Endothelial cell of umbilical vein (primary cell): ENCODE measurements at regions not wholly inside any gene's neighbourhood (a gene's known extent, or its start where the extent isn't known, plus 50 kb on each side); places are given as distances from the start of the nearest gene placed in this dataset.
"Not testable (repeated sequence)": the region's sequence is repeated elsewhere in the genome, so short reads cannot be mapped to it uniquely, and the experiment has no call there.

Source experiments
- BruUV-seq: library from RNA; stranded (reverse); fragments of 400-500 nt; replicated peaks from 2 replicates; lab custom pipeline; 2021; lab: Mats Ljungman, UMichigan
- CTCF ChIA-PET: fragments of 300-600, 350-600 bp; sonication (Branson Sonifier 250); formaldehyde crosslinking; loops from one replicate; lab custom pipeline; 2021; ENCODE audit warnings: antibody characterized with exemption, inconsistent platforms; lab: Charles Lee
- POLR2A ChIA-PET: fragments of 300-600, 350-600 bp; sonication (Branson Sonifier 250); formaldehyde crosslinking; loops from one replicate; lab custom pipeline; 2021; ENCODE audit warnings: antibody characterized with exemption, inconsistent platforms; lab: Charles Lee
- DNase-seq: peaks from one replicate; pipeline ENCODE4 v3.0.0-alpha.2; 2011; ENCODE audit warnings: low read depth, low spot score
- FAIRE-seq: peaks from 2 replicates; lab custom pipeline; 2011; peaks lifted over from hg19 to GRCh38; lab: Jason Lieb, UNC
- H2AFZ ChIP-seq: 2 replicates; pipeline ENCODE4 v1.6.0; 2012; ENCODE audit warnings: low read depth, low read length, control low read depth, inconsistent platforms
- H3K27ac ChIP-seq: 2 replicates; pipeline ENCODE4 v1.5.1; 2011; ENCODE audit warnings: low read depth, mild to moderate bottlenecking, control low read depth, low read length, moderate library complexity; ENCODE audit not compliant: insufficient read depth
- H3K27me3 ChIP-seq, 2 experiments: 2 replicates each; pipeline versions ENCODE4 v1.6.0 to v1.6.1; 2011; ENCODE audit warnings: low read length in 2 of 2, mixed read lengths in 1 of 2; ENCODE audit not compliant: control insufficient read depth in 2 of 2, insufficient read depth in 2 of 2
- H3K36me3 ChIP-seq, 2 experiments: 2 replicates in 1 of 2; 3 replicates in 1 of 2; pipeline ENCODE4 v1.5.1; 2011; ENCODE audit warnings: low read length in 2 of 2, mild to moderate bottlenecking in 1 of 2, moderate library complexity in 1 of 2; ENCODE audit not compliant: control insufficient read depth in 2 of 2, insufficient read depth in 2 of 2; ENCODE audit errors: extremely low read depth in 1 of 2
- H3K4me1 ChIP-seq: 3 replicates; pipeline ENCODE4 v1.5.1; 2011; ENCODE audit warnings: mild to moderate bottlenecking, low read length; ENCODE audit not compliant: control insufficient read depth, insufficient read depth; ENCODE audit errors: extremely low read depth
- H3K4me2 ChIP-seq: 2 replicates; pipeline ENCODE4 v1.6.1; 2011; ENCODE audit warnings: low read length, control low read depth, mixed read lengths; ENCODE audit not compliant: insufficient read depth
- H3K4me3 ChIP-seq, 3 experiments: fragments of 200-600 bp in 1 of 3; sonication (generic), shearing (Covaris generic) in 1 of 3; replicated peaks in 1 of 3; 2 replicates each; pipeline ENCODE4 v1.5.1; 2011 to 2016; ENCODE audit warnings: control low read depth in 3 of 3, low read length in 3 of 3, mild to moderate bottlenecking in 2 of 3, inconsistent platforms in 1 of 3, low read depth in 1 of 3, moderate library complexity in 1 of 3; ENCODE audit not compliant: insufficient read depth in 1 of 3
- H3K79me2 ChIP-seq: 2 replicates; pipeline ENCODE4 v1.6.0; 2012; ENCODE audit warnings: low read length, inconsistent platforms; ENCODE audit not compliant: control insufficient read depth, insufficient read depth
- H3K9ac ChIP-seq: replicated peaks from 2 replicates; pipeline ENCODE3; 2011; ENCODE audit warnings: low read length, control low read depth; ENCODE audit not compliant: insufficient read depth; ENCODE audit errors: extremely low read depth
- H3K9me1 ChIP-seq: replicated peaks from 3 replicates; pipeline ENCODE4 v1.6.0; 2011; ENCODE audit warnings: mild to moderate bottlenecking, low read length; ENCODE audit not compliant: control insufficient read depth, insufficient read depth; ENCODE audit errors: extremely low read depth
- H3K9me3 ChIP-seq: replicated peaks from 2 replicates; pipeline ENCODE4 v1.5.1; 2012; ENCODE audit warnings: low read length, inconsistent platforms; ENCODE audit not compliant: control insufficient read depth, insufficient read depth
- H4K20me1 ChIP-seq: replicated peaks from 2 replicates; pipeline ENCODE3; 2011; ENCODE audit warnings: mild to moderate bottlenecking, low read length; ENCODE audit not compliant: control insufficient read depth, insufficient read depth; ENCODE audit errors: extremely low read depth
- dilution Hi-C: fragments of 300-500 bp; cut with MboI; formaldehyde crosslinking; loops from one replicate; pipeline ENCODE4 v1.15.0; 2019; ENCODE audit warnings: low sequenced_read_pairs; ENCODE audit not compliant: extremely low pct_ligation_motif_present
- intact Hi-C: fragments of 100-400 bp; cut with micrococcal nuclease; formaldehyde crosslinking; loops from one replicate; pipeline ENCODE4 v1.10.0; 2022

GRCh38 chr11:3476084-3476936 lies 97.4 kb upstream of the ZNF195 start:
- H4K20me1 ChIP-seq, H3K9me3 ChIP-seq, H3K4me3 ChIP-seq, H3K4me1 ChIP-seq, H3K27me3 ChIP-seq, dilution Hi-C loops, H3K9me1 ChIP-seq, DNase-seq, FAIRE-seq, BruUV-seq, H3K27ac ChIP-seq, H3K36me3 ChIP-seq, H3K79me2 ChIP-seq, POLR2A ChIA-PET, H3K9ac ChIP-seq, intact Hi-C loops, H2AFZ ChIP-seq, H3K4me2 ChIP-seq: not testable (repeated sequence)
- CTCF ChIA-PET = interaction anchor here (1.2 to 1.6 kb wide), 2 partner anchors 105 to 134 kb away, joined by 3 to 4 read pairs; no protein-coding TSS in a partner anchor

GRCh38 chr11:3468963-3469362 lies 90.0 kb upstream of the ZNF195 start:
- H3K36me3 ChIP-seq, H3K4me3 ChIP-seq, dilution Hi-C loops, BruUV-seq, H3K4me2 ChIP-seq, H3K27ac ChIP-seq, H3K4me1 ChIP-seq, POLR2A ChIA-PET, H2AFZ ChIP-seq, intact Hi-C loops, H4K20me1 ChIP-seq, H3K9ac ChIP-seq, H3K9me3 ChIP-seq, H3K79me2 ChIP-seq, H3K27me3 ChIP-seq, CTCF ChIA-PET, H3K9me1 ChIP-seq, DNase-seq, FAIRE-seq: not testable (repeated sequence)

GRCh38 chr11:3467599-3467998 lies 88.7 kb upstream of the ZNF195 start:
- DNase-seq, H4K20me1 ChIP-seq, H3K9me1 ChIP-seq, H2AFZ ChIP-seq, H3K4me1 ChIP-seq, H3K9me3 ChIP-seq, intact Hi-C loops, H3K9ac ChIP-seq, H3K36me3 ChIP-seq, dilution Hi-C loops, H3K27ac ChIP-seq, BruUV-seq, FAIRE-seq, POLR2A ChIA-PET, H3K4me3 ChIP-seq, H3K27me3 ChIP-seq, H3K4me2 ChIP-seq, H3K79me2 ChIP-seq: not testable (repeated sequence)
- CTCF ChIA-PET = interaction anchor here (0.6 kb wide), 1 partner anchor 66 kb away, joined by 3 read pairs; no protein-coding TSS in a partner anchor

- H3K9ac ChIP-seq, H3K4me1 ChIP-seq, H3K4me2 ChIP-seq, H3K9me1 ChIP-seq, dilution Hi-C loops, H3K4me3 ChIP-seq, DNase-seq, H3K27ac ChIP-seq, H3K36me3 ChIP-seq, H4K20me1 ChIP-seq, H3K9me3 ChIP-seq, CTCF ChIA-PET, BruUV-seq, FAIRE-seq, H3K79me2 ChIP-seq, H2AFZ ChIP-seq, POLR2A ChIA-PET: not testable (repeated sequence)
- intact Hi-C loops = loop anchor here (2.0 kb wide), 1 partner anchor 125 kb away; no protein-coding TSS in a partner anchor
- peaks cover 4 to 16% of the 10 kb centered on the region in 2 experiments for H3K27me3 ChIP-seq
These were observed 76.7 kb upstream of the ZNF195 start for GRCh38 chr11:3455666-3456065.
